ENCODE measurements at regions not wholly inside any gene's neighbourhood (a gene's known extent, or its start where the extent isn't known, plus 50 kb on each side); places are given as distances from the start of the nearest gene placed in this dataset.

- H3K9me3 ChIP-seq (replicated peaks; ENCODE audit: insufficient read depth, low read length), result no peaks in the 10 kb centered on the region
- no peaks in the 10 kb centered on the region for H3K79me2 ChIP-seq (ENCODE audit: low read length)
- no peak overlapping the region for H3K4me3 ChIP-seq (ENCODE audit: low read length)
- H3K9me2 ChIP-seq (replicated peaks; ENCODE audit: insufficient read depth, low read length), result no peaks in the 10 kb centered on the region
- no peak overlapping the region for H3K4me2 ChIP-seq (ENCODE audit: low read depth, low read length)
- H3K9ac ChIP-seq (ENCODE audit: low read length), result no peak overlapping the region
- DNase-seq, result no peak
- no peaks in the 10 kb centered on the region for H3K36me3 ChIP-seq (replicated peaks; ENCODE audit: insufficient read depth, low read length)
- no peaks in the 10 kb centered on the region for H3K4me1 ChIP-seq (ENCODE audit: low read length)
- no peak overlapping the region for H3K27ac ChIP-seq (ENCODE audit: low read length)
- H3K27me3 ChIP-seq (replicated peaks; ENCODE audit: insufficient read depth, low read length), result no peaks in the 10 kb centered on the region
- H4K20me1 ChIP-seq (ENCODE audit: insufficient read depth, low read length), result no peaks in the 10 kb centered on the region
- TF ChIP-seq, protein P1, sequence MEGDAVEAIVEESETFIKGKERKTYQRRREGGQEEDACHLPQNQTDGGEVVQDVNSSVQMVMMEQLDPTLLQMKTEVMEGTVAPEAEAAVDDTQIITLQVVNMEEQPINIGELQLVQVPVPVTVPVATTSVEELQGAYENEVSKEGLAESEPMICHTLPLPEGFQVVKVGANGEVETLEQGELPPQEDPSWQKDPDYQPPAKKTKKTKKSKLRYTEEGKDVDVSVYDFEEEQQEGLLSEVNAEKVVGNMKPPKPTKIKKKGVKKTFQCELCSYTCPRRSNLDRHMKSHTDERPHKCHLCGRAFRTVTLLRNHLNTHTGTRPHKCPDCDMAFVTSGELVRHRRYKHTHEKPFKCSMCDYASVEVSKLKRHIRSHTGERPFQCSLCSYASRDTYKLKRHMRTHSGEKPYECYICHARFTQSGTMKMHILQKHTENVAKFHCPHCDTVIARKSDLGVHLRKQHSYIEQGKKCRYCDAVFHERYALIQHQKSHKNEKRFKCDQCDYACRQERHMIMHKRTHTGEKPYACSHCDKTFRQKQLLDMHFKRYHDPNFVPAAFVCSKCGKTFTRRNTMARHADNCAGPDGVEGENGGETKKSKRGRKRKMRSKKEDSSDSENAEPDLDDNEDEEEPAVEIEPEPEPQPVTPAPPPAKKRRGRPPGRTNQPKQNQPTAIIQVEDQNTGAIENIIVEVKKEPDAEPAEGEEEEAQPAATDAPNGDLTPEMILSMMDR (IDR thresholded peaks at IDR 0.05; ENCODE audit: low read length), result no peak
- TF ChIP-seq EZH2 (optimal IDR thresholded peaks at IDR 0.05; ENCODE audit: low read depth, low read length), result no peak
- no peak for TF ChIP-seq EZH2phosphoT487 (IDR thresholded peaks at IDR 0.05; ENCODE audit: low read length)
- no peaks in the 10 kb centered on the region for H3F3A ChIP-seq (ENCODE audit: insufficient read depth, low read length)
- H2AFZ ChIP-seq (ENCODE audit: low read length), result no peak overlapping the region
Observed at GRCh38 chr13:74987124-74987690, 494.8 kb downstream of the TBC1D4 start.

DNA sequence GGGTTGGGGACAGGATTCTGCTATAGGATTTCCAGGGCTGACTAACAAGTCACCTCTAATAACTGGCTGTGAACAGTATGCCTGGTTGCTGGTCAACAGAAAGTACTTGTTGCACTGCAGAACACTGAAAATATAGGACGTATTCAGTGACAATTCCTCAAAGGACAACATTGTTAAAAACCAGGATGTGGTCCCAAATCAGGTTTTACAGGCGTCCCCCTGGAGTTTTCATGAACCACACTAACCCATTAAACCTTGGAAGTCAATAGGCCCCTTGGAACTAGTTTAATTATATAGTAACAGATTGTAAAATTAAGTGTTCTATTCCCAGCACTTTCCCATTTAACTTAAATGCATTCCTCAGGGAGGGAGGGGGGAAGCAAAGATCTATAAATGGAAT, 495.4 kb downstream of the TBC1D4 start:
- no peak overlapping the region for H3K4me3 ChIP-seq (ENCODE audit: low read length)
- no peaks in the 10 kb centered on the region for H3K79me2 ChIP-seq (ENCODE audit: low read length)
- H3K9ac ChIP-seq (ENCODE audit: low read length), result no peak overlapping the region
- no peaks in the 10 kb centered on the region for H3K9me3 ChIP-seq (replicated peaks; ENCODE audit: insufficient read depth, low read length)
- no peaks in the 10 kb centered on the region for H3F3A ChIP-seq (ENCODE audit: insufficient read depth, low read length)
- no peak overlapping the region for H3K27ac ChIP-seq (ENCODE audit: low read length)
- no peaks in the 10 kb centered on the region for H4K20me1 ChIP-seq (ENCODE audit: insufficient read depth, low read length)
- H2AFZ ChIP-seq (ENCODE audit: low read length), result no peak overlapping the region
- TF ChIP-seq EZH2 (optimal IDR thresholded peaks at IDR 0.05; ENCODE audit: low read depth, low read length) (no peak), EZH2phosphoT487 (IDR thresholded peaks at IDR 0.05; ENCODE audit: low read length) (no peak)
- TF ChIP-seq, protein P1 (IDR thresholded peaks at IDR 0.05; ENCODE audit: low read length), result no peak
- H3K27me3 ChIP-seq (replicated peaks; ENCODE audit: insufficient read depth, low read length), result no peaks in the 10 kb centered on the region
- no peak overlapping the region for H3K4me2 ChIP-seq (ENCODE audit: low read depth, low read length)
- no peaks in the 10 kb centered on the region for H3K36me3 ChIP-seq (replicated peaks; ENCODE audit: insufficient read depth, low read length)
- no peaks in the 10 kb centered on the region for H3K4me1 ChIP-seq (ENCODE audit: low read length)
- H3K9me2 ChIP-seq (replicated peaks; ENCODE audit: insufficient read depth, low read length), result no peaks in the 10 kb centered on the region
- no peak for DNase-seq

DNA sequence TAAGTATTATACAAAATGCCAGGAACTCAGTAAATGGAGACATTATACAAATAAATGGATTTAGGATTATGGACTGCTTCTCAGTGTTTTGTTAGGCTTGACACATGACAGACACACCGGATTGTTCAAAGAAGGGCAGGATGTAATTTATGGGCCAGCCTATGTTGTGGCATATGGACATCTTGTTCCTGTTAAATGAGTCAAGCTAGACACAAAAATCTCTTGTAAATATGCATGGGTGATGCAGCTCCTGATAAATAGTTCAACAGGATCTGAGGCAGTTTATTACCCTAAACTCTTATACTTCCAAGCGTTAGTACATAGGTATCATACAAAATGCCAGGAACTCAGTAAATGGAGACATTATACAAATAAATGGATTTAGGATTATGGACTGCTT, 502.3 kb downstream of the TBC1D4 start:
- Histone ChIP-seq H3F3A (ENCODE audit: insufficient read depth, low read length) (no peaks in the 10 kb centered on the region), H3K9me2 (replicated peaks; ENCODE audit: insufficient read depth, low read length) (no peaks in the 10 kb centered on the region), H3K9ac (ENCODE audit: low read length) (no peak overlapping the region), H4K20me1 (ENCODE audit: insufficient read depth, low read length) (no peaks in the 10 kb centered on the region), H3K36me3 (replicated peaks; ENCODE audit: insufficient read depth, low read length) (no peaks in the 10 kb centered on the region), H2AFZ (ENCODE audit: low read length) (no peak overlapping the region), H3K9me3 (replicated peaks; ENCODE audit: insufficient read depth, low read length) (no peaks in the 10 kb centered on the region), H3K79me2 (ENCODE audit: low read length) (no peaks in the 10 kb centered on the region), H3K27me3 (replicated peaks; ENCODE audit: insufficient read depth, low read length) (no peaks in the 10 kb centered on the region), H3K27ac (ENCODE audit: low read length) (no peak overlapping the region), H3K4me2 (ENCODE audit: low read depth, low read length) (no peak overlapping the region), H3K4me1 (ENCODE audit: low read length) (no peaks in the 10 kb centered on the region), H3K4me3 (ENCODE audit: low read length) (no peak overlapping the region)
- no peak for DNase-seq
- TF ChIP-seq EZH2phosphoT487 (IDR thresholded peaks at IDR 0.05; ENCODE audit: low read length) (no peak), EZH2 (optimal IDR thresholded peaks at IDR 0.05; ENCODE audit: low read depth, low read length) (no peak)
- TF ChIP-seq, protein P1 (IDR thresholded peaks at IDR 0.05; ENCODE audit: low read length), result no peak
